Kidney (tissue), 13 donors: ENCODE measurements at regions not wholly inside any gene's neighbourhood (a gene's known extent, or its start where the extent isn't known, plus 50 kb on each side); places are given as distances from the start of the nearest gene placed in this dataset.

Experiments used
- DNase-seq, 5 donors: peaks; one replicate each; pipeline ENCODE4 v3.0.0-alpha.2; 2013 to 2020
- FAIRE-seq: peaks from 2 replicates; lab custom pipeline; 2012; peaks lifted over from hg19 to GRCh38; lab: Jason Lieb, UNC
- H3K27ac ChIP-seq, 2 donors: one replicate each; pipeline ENCODE4 v1.7.0; 2013; ENCODE audit warnings: low read depth in 2 of 2, low read length in 2 of 2, inconsistent platforms in 1 of 2
- H3K27me3 ChIP-seq: one replicate; pipeline ENCODE4 v1.7.1; 2013; ENCODE audit warnings: low read length, inconsistent platforms; ENCODE audit not compliant: control insufficient read depth, insufficient read depth
- H3K36me3 ChIP-seq, 3 donors: one replicate each; pipeline versions ENCODE4 v1.7.0 to v1.7.1; 2013; ENCODE audit warnings: low read length in 3 of 3, control low read depth in 1 of 3, inconsistent platforms in 1 of 3; ENCODE audit not compliant: insufficient read depth in 3 of 3, control insufficient read depth in 2 of 3
- H3K4me1 ChIP-seq, 3 donors: one replicate each; pipeline versions ENCODE4 v1.7.0 to v1.7.1; 2013; ENCODE audit warnings: low read length in 3 of 3, inconsistent platforms in 1 of 3, low read depth in 1 of 3; ENCODE audit not compliant: control insufficient read depth in 2 of 3, insufficient read depth in 2 of 3
- H3K4me3 ChIP-seq, 3 donors: one replicate each; pipeline versions ENCODE4 v1.7.0 to v1.8.1; 2013; ENCODE audit warnings: low read length in 3 of 3, control low read depth in 1 of 3, inconsistent platforms in 1 of 3
- H3K9ac ChIP-seq, 3 donors: one replicate each; pipeline versions ENCODE4 v1.7.0 to v1.7.1; 2013; ENCODE audit warnings: low read length in 3 of 3, control low read depth in 1 of 3, inconsistent platforms in 1 of 3
- H3K9me3 ChIP-seq, 3 donors: one replicate each; pipeline versions ENCODE4 v1.7.0 to v1.7.1; 2013; ENCODE audit warnings: low read length in 3 of 3, control low read depth in 1 of 3, inconsistent platforms in 1 of 3; ENCODE audit not compliant: control insufficient read depth in 2 of 3, insufficient read depth in 1 of 3
- intact Hi-C: fragments of 100-400 bp; cut with DNase I; formaldehyde crosslinking; loops from one replicate; pipeline ENCODE4 v1.11.1; 2022
- TF ChIP-seq, protein P1 (sequence below): IDR thresholded peaks from 3 replicates; pipeline ENCODE4 v1.5.1; 2012; ENCODE audit warnings: mild to moderate bottlenecking, moderate library complexity, borderline replicate concordance; ENCODE audit not compliant: insufficient read depth; ENCODE audit errors: extremely low read depth
- donor health status: control.
- donor health status: control.
- donor health status: control.
- donor health status: control.
- donor health status: control.
- donor health status: DM: yes; HTN: yes; CAD: no.
- donor health status: Normal renal cell carcinoma (clear cell type).

DNA sequence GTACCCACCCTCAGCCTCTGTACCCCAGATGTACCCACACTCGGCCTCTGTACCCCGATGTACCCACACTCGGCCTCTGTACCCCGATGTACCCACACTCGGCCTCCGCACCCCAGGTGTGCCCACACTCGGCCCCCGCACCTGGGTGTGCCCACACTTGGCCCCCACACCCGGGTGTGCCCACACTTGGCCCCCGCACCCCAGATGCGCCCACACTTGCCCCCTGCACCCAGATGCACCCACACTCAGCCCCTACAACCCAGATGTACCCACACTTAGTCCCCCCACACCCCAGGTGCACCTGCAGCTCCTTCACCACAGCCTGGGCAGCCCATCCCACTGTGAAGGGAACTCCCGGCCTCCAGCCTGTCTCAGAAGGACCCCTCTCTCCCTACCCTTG lies 69.7 kb downstream of the PEX11G start:
- H3K27ac ChIP-seq: no peak overlapping the region
- H3K36me3 ChIP-seq: no peaks in the 10 kb centered on the region
- FAIRE-seq: no peak
- DNase-seq: no peak
- no peak overlapping the region for H3K4me3 ChIP-seq
- intact Hi-C loops: no loop called here
- H3K4me1 ChIP-seq: peaks cover 0 to 10% (median 2%) of the 10 kb centered on the region in 3 donors
- TF ChIP-seq, protein P1, sequence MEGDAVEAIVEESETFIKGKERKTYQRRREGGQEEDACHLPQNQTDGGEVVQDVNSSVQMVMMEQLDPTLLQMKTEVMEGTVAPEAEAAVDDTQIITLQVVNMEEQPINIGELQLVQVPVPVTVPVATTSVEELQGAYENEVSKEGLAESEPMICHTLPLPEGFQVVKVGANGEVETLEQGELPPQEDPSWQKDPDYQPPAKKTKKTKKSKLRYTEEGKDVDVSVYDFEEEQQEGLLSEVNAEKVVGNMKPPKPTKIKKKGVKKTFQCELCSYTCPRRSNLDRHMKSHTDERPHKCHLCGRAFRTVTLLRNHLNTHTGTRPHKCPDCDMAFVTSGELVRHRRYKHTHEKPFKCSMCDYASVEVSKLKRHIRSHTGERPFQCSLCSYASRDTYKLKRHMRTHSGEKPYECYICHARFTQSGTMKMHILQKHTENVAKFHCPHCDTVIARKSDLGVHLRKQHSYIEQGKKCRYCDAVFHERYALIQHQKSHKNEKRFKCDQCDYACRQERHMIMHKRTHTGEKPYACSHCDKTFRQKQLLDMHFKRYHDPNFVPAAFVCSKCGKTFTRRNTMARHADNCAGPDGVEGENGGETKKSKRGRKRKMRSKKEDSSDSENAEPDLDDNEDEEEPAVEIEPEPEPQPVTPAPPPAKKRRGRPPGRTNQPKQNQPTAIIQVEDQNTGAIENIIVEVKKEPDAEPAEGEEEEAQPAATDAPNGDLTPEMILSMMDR: no peak
- H3K9ac ChIP-seq: no peak overlapping the region
- H3K9me3 ChIP-seq: no peaks in the 10 kb centered on the region
- no peaks in the 10 kb centered on the region for H3K27me3 ChIP-seq

DNA sequence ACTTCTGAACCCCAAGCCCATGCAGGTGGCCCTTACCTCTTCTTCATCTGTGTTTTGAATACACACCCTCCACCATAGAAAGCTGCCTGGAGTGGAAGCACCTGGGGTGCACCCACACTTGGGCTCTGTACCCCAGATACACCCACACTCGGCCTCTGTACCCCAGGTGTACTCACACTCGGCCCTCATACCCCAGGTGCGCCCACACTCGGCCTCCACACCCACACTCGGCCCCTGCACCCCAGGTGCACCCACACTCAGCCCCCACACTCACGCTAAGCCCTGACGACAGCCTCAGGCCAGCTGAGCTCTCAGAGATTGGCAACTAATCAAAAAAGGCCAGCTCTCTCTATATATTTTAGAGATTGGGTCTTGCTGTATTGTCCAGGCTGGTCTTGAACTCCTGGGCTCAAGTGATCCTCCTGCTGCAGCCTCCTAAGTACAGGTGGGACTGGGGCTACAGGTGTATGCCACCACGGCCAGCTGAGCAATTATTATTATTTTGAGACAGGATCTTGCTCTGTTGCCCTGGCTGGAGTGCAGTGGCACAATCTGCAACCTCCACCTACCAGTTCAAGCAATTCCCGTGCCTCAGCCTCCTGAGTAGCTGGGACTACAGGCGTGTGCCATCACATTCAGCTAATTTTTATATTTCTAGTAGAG lies 68.9 kb downstream of the PEX11G start:
- intact Hi-C loops: no loop called here
- no peaks in the 10 kb centered on the region for H3K27me3 ChIP-seq
- TF ChIP-seq, protein P1: no peak

DNA sequence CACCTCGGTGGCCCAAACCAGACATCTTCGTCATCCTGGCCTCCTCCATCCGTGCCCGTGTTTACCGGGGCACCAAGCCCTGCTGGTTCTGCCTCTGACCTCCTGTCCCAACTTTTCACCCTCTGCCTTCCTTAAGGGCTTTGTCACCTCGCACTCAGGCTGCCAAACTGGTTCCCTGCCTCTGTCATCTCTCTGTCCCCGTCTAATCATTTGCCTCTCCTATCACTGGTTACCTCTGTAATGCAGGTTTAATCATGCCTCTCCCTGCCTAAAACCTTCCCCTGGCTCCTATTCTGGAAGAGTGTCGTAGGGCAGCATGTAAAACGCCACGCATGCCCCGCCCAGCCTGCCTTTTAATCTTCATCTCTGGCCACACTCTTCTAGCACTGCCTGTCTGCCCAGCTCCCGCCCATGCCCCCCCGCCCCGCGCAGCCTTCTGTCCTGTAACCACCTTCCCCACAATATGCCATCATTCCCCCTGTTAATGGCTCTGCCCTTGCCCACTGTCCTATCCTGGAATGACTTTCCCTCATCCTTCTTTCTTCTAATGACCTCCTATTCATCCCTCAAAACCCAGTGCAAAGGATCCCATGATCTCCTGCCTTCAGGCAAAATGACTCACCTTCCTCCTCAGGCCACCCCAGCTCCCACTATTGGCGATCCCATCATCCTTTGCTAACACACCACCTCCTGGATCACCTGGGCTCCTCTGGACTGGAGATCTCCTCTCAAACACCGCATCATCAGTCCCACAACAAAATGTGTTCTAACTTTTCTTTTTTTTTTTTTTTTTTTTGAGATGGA lies 66.7 kb downstream of the PEX11G start:
- Histone ChIP-seq H3K27ac (no peak overlapping the region), H3K9me3 (no peaks in the 10 kb centered on the region), H3K4me1 (peaks cover 0 to 7% (median 2%) of the 10 kb centered on the region in 3 donors), H3K36me3 (no peaks in the 10 kb centered on the region), H3K27me3 (no peaks in the 10 kb centered on the region), H3K9ac (no peak overlapping the region), H3K4me3 (no peak overlapping the region)
- FAIRE-seq (no peak), DNase-seq (no peak)
- intact Hi-C loops: no loop called here
- TF ChIP-seq, protein P1: no peak

More for the DNA sequence above, 68.9 kb downstream of the PEX11G start:
- Histone ChIP-seq H3K27ac (no peak overlapping the region), H3K4me3 (no peak overlapping the region), H3K4me1 (peaks cover 0 to 10% (median 2%) of the 10 kb centered on the region in 3 donors), H3K9me3 (no peaks in the 10 kb centered on the region), H3K9ac (no peak overlapping the region), H3K36me3 (no peaks in the 10 kb centered on the region)
- no peak for DNase-seq
- no peak for FAIRE-seq
